Activated CD4-positive, alpha-beta memory T cell treated with anti-CD3 and anti-CD28 coated beads, Interleukin-2, amount 10 ng/mL, durations not matched to agents 7 days and 5 days (primary cell): ENCODE measurements at regions not wholly inside any gene's neighbourhood (a gene's known extent, or its start where the extent isn't known, plus 50 kb on each side); places are given as distances from the start of the nearest gene placed in this dataset.

Source experiments
- CTCF ChIA-PET: fragments of 350-600 bp; sonication (Branson Sonifier 250); formaldehyde crosslinking; loops from one replicate; lab custom pipeline; 2021; ENCODE audit warnings: antibody characterized with exemption, inconsistent platforms; lab: Charles Lee
- POLR2A ChIA-PET: fragments of 350-600 bp; sonication (Branson Sonifier 250); formaldehyde crosslinking; loops from one replicate; lab custom pipeline; 2021; ENCODE audit warnings: antibody characterized with exemption; lab: Charles Lee
- DNase-seq: peaks from one replicate; pipeline ENCODE4 v3.0.0-alpha.2; 2020
- H3K27ac Mint-ChIP-seq: one replicate; pipeline ENCODE4 v1.8.0; 2021; ENCODE audit warnings: mild to moderate bottlenecking, mixed read lengths
- H3K27me3 Mint-ChIP-seq: one replicate; pipeline ENCODE4 v1.8.0; 2021; ENCODE audit warnings: mixed read lengths
- H3K36me3 Mint-ChIP-seq: one replicate; pipeline ENCODE4 v1.8.0; 2021; ENCODE audit warnings: low read depth, mixed read lengths
- H3K4me1 Mint-ChIP-seq: one replicate; pipeline ENCODE4 v1.8.0; 2021; ENCODE audit warnings: mixed read lengths
- H3K4me3 Mint-ChIP-seq: one replicate; pipeline ENCODE4 v1.8.0; 2021; ENCODE audit warnings: mild to moderate bottlenecking, mixed read lengths
- H3K9me3 Mint-ChIP-seq: one replicate; pipeline ENCODE4 v1.8.0; 2021; ENCODE audit warnings: mixed read lengths

GRCh38 chr5:175263776-175264175 is 180.2 kb downstream of the DRD1 start:
- ChIA-PET CTCF (no interaction called here), POLR2A (no interaction called here)
- H3K9me3 Mint-ChIP-seq = no peaks in the 10 kb centered on the region
- DNase-seq = no peak
- H3K27ac Mint-ChIP-seq = no peak overlapping the region
- H3K4me3 Mint-ChIP-seq = no peak overlapping the region
- H3K36me3 Mint-ChIP-seq = no peaks in the 10 kb centered on the region
- H3K27me3 Mint-ChIP-seq = peaks cover 6% of the 10 kb centered on the region
- H3K4me1 Mint-ChIP-seq = no peaks in the 10 kb centered on the region

- H3K36me3 Mint-ChIP-seq = no peaks in the 10 kb centered on the region
- ChIA-PET POLR2A (no interaction called here), CTCF (no interaction called here)
- H3K27ac Mint-ChIP-seq = no peak overlapping the region
- H3K4me3 Mint-ChIP-seq = no peak overlapping the region
- H3K27me3 Mint-ChIP-seq = peaks cover 2% of the 10 kb centered on the region
- no peak for DNase-seq
- no peaks in the 10 kb centered on the region for H3K9me3 Mint-ChIP-seq
- H3K4me1 Mint-ChIP-seq = no peaks in the 10 kb centered on the region
These were observed 182.5 kb downstream of the DRD1 start for GRCh38 chr5:175261526-175261925.

GRCh38 chr5:175261037-175261436 is 182.9 kb downstream of the DRD1 start:
- H3K27ac Mint-ChIP-seq = no peak overlapping the region
- H3K4me1 Mint-ChIP-seq = no peaks in the 10 kb centered on the region
- ChIA-PET CTCF (no interaction called here), POLR2A (no interaction called here)
- no peak for DNase-seq
- H3K9me3 Mint-ChIP-seq = no peaks in the 10 kb centered on the region
- H3K4me3 Mint-ChIP-seq = no peak overlapping the region
- peaks cover 2% of the 10 kb centered on the region for H3K27me3 Mint-ChIP-seq
- no peaks in the 10 kb centered on the region for H3K36me3 Mint-ChIP-seq

GRCh38 chr5:175257847-175258194 is 186.2 kb downstream of the DRD1 start:
- H3K4me3 Mint-ChIP-seq = no peak overlapping the region
- peaks cover 1% of the 10 kb centered on the region for H3K4me1 Mint-ChIP-seq
- no peak for DNase-seq
- no peak overlapping the region for H3K27ac Mint-ChIP-seq
- no peaks in the 10 kb centered on the region for H3K36me3 Mint-ChIP-seq
- H3K9me3 Mint-ChIP-seq = no peaks in the 10 kb centered on the region
- H3K27me3 Mint-ChIP-seq = peaks cover 2% of the 10 kb centered on the region
- ChIA-PET CTCF (no interaction called here), POLR2A (no interaction called here)

GRCh38 chr5:175257128-175257846 is 186.7 kb downstream of the DRD1 start:
- no peaks in the 10 kb centered on the region for H3K36me3 Mint-ChIP-seq
- ChIA-PET CTCF (no interaction called here), POLR2A (no interaction called here)
- peaks cover 1% of the 10 kb centered on the region for H3K4me1 Mint-ChIP-seq
- no peak overlapping the region for H3K27ac Mint-ChIP-seq
- H3K4me3 Mint-ChIP-seq = no peak overlapping the region
- H3K27me3 Mint-ChIP-seq = peaks cover 2% of the 10 kb centered on the region
- no peaks in the 10 kb centered on the region for H3K9me3 Mint-ChIP-seq
- no peak for DNase-seq

GRCh38 chr5:175254155-175254554 is 189.8 kb downstream of the DRD1 start:
- H3K36me3 Mint-ChIP-seq = no peaks in the 10 kb centered on the region
- no peak overlapping the region for H3K27ac Mint-ChIP-seq
- no peak for DNase-seq
- no peaks in the 10 kb centered on the region for H3K27me3 Mint-ChIP-seq
- peaks cover 1% of the 10 kb centered on the region for H3K4me1 Mint-ChIP-seq
- no peak overlapping the region for H3K4me3 Mint-ChIP-seq
- no peaks in the 10 kb centered on the region for H3K9me3 Mint-ChIP-seq
- CTCF ChIA-PET = no interaction called here
- POLR2A ChIA-PET = no interaction called here

- H3K9me3 Mint-ChIP-seq = no peaks in the 10 kb centered on the region
- no peak overlapping the region for H3K4me3 Mint-ChIP-seq
- H3K4me1 Mint-ChIP-seq = peaks cover 1% of the 10 kb centered on the region
- H3K27ac Mint-ChIP-seq = no peak overlapping the region
- CTCF ChIA-PET = no interaction called here
- POLR2A ChIA-PET = no interaction called here
- no peak for DNase-seq
- no peaks in the 10 kb centered on the region for H3K36me3 Mint-ChIP-seq
- no peaks in the 10 kb centered on the region for H3K27me3 Mint-ChIP-seq
These were observed 190.4 kb downstream of the DRD1 start for GRCh38 chr5:175253597-175253996.

- peaks cover 3% of the 10 kb centered on the region for H3K4me1 Mint-ChIP-seq
- no peaks in the 10 kb centered on the region for H3K27me3 Mint-ChIP-seq
- DNase-seq = no peak
- ChIA-PET CTCF (no interaction called here), POLR2A (no interaction called here)
- no peaks in the 10 kb centered on the region for H3K9me3 Mint-ChIP-seq
- H3K36me3 Mint-ChIP-seq = no peaks in the 10 kb centered on the region
- H3K4me3 Mint-ChIP-seq = no peak overlapping the region
- H3K27ac Mint-ChIP-seq = no peak overlapping the region
These were observed 191.7 kb downstream of the DRD1 start for GRCh38 chr5:175252234-175252805.

GRCh38 chr5:175250426-175250825 is 193.6 kb downstream of the DRD1 start:
- H3K9me3 Mint-ChIP-seq = no peaks in the 10 kb centered on the region
- ChIA-PET CTCF (interaction anchor here (1.2 kb wide), 1 partner anchor 32 kb away, joined by 3 read pairs; no protein-coding TSS in a partner anchor), POLR2A (no interaction called here)
- no peak overlapping the region for H3K27ac Mint-ChIP-seq
- no peak for DNase-seq
- H3K4me1 Mint-ChIP-seq = peaks cover 21% of the 10 kb centered on the region
- H3K4me3 Mint-ChIP-seq = no peak overlapping the region
- H3K27me3 Mint-ChIP-seq = peaks cover 7% of the 10 kb centered on the region
- no peaks in the 10 kb centered on the region for H3K36me3 Mint-ChIP-seq

- Mint-ChIP-seq H3K9me3 (no peaks in the 10 kb centered on the region), H3K36me3 (no peaks in the 10 kb centered on the region), H3K4me1 (peaks cover 20% of the 10 kb centered on the region), H3K27ac (no peak overlapping the region), H3K27me3 (peaks cover 10% of the 10 kb centered on the region), H3K4me3 (no peak overlapping the region)
- no peak for DNase-seq
- POLR2A ChIA-PET = no interaction called here
- CTCF ChIA-PET = no interaction called here
These were observed 195.5 kb downstream of the DRD1 start for GRCh38 chr5:175248416-175248905.

- H3K9me3 Mint-ChIP-seq = no peaks in the 10 kb centered on the region
- H3K36me3 Mint-ChIP-seq = no peaks in the 10 kb centered on the region
- no peak for DNase-seq
- H3K27me3 Mint-ChIP-seq = peaks cover 10% of the 10 kb centered on the region
- H3K4me1 Mint-ChIP-seq = peaks cover 20% of the 10 kb centered on the region
- POLR2A ChIA-PET = no interaction called here
- no peak overlapping the region for H3K27ac Mint-ChIP-seq
- CTCF ChIA-PET = no interaction called here
- H3K4me3 Mint-ChIP-seq = no peak overlapping the region
These were observed 197.0 kb downstream of the DRD1 start for GRCh38 chr5:175246889-175247520.

GRCh38 chr5:175246242-175246888 is 197.6 kb downstream of the DRD1 start:
- Mint-ChIP-seq H3K27me3 (peaks cover 10% of the 10 kb centered on the region), H3K9me3 (no peaks in the 10 kb centered on the region), H3K4me1 (peaks cover 20% of the 10 kb centered on the region), H3K4me3 (no peak overlapping the region), H3K36me3 (no peaks in the 10 kb centered on the region), H3K27ac (no peak overlapping the region)
- DNase-seq = peak; percentile 25
- POLR2A ChIA-PET = no interaction called here
- CTCF ChIA-PET = no interaction called here

- peaks cover 10% of the 10 kb centered on the region for H3K27me3 Mint-ChIP-seq
- DNase-seq = no peak
- ChIA-PET CTCF (no interaction called here), POLR2A (no interaction called here)
- no peaks in the 10 kb centered on the region for H3K36me3 Mint-ChIP-seq
- peaks cover 20% of the 10 kb centered on the region for H3K4me1 Mint-ChIP-seq
- H3K27ac Mint-ChIP-seq = no peak overlapping the region
- H3K4me3 Mint-ChIP-seq = no peak overlapping the region
- no peaks in the 10 kb centered on the region for H3K9me3 Mint-ChIP-seq
These were observed 200.5 kb downstream of the DRD1 start for GRCh38 chr5:175243441-175243840.
